HFFc6 (cell line): ENCODE measurements at regions not wholly inside any gene's neighbourhood (a gene's known extent, or its start where the extent isn't known, plus 50 kb on each side); places are given as distances from the start of the nearest gene placed in this dataset.

Source experiments
- DNase-seq: peaks from one replicate; pipeline ENCODE4 v3.0.0-alpha.2; 2018
- H3K27ac Mint-ChIP-seq: 2 replicates; pipeline ENCODE4 v1.8.0; 2020; ENCODE audit warnings: mild to moderate bottlenecking, mixed read lengths
- H3K27me3 Mint-ChIP-seq: 2 replicates; pipeline ENCODE4 v1.8.0; 2021; ENCODE audit warnings: mild to moderate bottlenecking, moderate library complexity, mixed read lengths; ENCODE audit not compliant: insufficient read depth
- H3K36me3 Mint-ChIP-seq: 2 replicates; pipeline ENCODE4 v1.8.0; 2021; ENCODE audit warnings: low read depth, mixed read lengths
- H3K4me1 Mint-ChIP-seq: 2 replicates; pipeline ENCODE4 v1.8.0; 2020; ENCODE audit warnings: low read depth, mixed read lengths
- H3K4me3 Mint-ChIP-seq: 2 replicates; pipeline ENCODE4 v1.8.0; 2020; ENCODE audit warnings: mild to moderate bottlenecking, moderate library complexity, mixed read lengths
- H3K9me3 Mint-ChIP-seq: 2 replicates; pipeline ENCODE4 v1.8.0; 2020; ENCODE audit warnings: mild to moderate bottlenecking, mixed read lengths
- TF ChIP-seq, protein P1 (sequence below): fragments of 200-600 bp; sonication (generic); IDR thresholded peaks from 2 replicates; pipeline ENCODE4 v1.5.0; 2021; ENCODE audit warnings: antibody characterized with exemption, mild to moderate bottlenecking

DNA sequence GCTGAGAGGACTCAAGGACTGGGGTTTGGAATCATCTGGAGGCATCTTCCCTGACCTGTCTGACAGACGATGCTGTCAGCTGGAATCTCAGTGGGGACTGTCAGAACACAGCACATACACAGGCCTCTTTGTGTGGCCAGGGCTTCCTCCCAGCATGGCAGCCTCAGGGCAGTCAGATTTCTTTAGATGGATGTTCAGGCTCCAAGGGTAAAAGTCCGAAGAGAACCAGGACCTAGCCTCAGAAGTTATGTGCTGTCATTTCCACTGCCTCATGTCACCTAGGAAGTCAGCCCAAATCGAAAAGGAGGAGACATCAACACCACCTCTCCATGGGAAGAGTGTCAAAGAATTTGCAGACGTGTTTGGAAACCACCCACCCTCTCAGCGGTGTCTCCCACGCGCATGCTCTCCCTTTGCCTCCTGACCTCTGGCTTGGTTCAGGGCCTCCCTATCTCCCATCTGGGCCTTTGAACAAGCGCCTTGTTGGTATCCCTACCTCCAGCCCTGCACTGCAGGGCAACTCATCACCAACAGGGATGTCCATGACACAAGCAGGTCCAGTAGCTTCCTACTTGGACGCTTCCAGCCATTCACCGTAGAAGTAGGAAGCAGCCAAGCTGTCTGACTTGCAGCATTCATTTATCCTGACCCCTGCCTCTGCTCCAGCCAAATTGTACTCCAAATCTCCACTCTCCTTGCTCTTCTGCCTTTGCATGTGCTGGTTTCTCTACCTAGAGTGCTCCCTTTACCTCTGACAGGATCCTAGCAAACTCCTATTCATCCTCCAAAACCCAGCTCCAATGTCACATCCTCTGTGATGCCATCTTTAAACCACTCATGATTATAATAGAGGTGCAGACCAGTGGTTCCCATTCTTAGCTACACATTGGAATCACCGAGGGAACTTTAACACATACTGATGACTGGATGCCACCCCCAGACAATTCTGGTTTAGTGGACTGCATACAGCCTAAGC is 121.6 kb downstream of the OAT start:
- H3K9me3 Mint-ChIP-seq = peaks cover 18% of the 10 kb centered on the region
- H3K4me3 Mint-ChIP-seq = no peak overlapping the region
- no peaks in the 10 kb centered on the region; the same call in 1 of the 2 replicates for H3K4me1 Mint-ChIP-seq
- TF ChIP-seq, protein P1, sequence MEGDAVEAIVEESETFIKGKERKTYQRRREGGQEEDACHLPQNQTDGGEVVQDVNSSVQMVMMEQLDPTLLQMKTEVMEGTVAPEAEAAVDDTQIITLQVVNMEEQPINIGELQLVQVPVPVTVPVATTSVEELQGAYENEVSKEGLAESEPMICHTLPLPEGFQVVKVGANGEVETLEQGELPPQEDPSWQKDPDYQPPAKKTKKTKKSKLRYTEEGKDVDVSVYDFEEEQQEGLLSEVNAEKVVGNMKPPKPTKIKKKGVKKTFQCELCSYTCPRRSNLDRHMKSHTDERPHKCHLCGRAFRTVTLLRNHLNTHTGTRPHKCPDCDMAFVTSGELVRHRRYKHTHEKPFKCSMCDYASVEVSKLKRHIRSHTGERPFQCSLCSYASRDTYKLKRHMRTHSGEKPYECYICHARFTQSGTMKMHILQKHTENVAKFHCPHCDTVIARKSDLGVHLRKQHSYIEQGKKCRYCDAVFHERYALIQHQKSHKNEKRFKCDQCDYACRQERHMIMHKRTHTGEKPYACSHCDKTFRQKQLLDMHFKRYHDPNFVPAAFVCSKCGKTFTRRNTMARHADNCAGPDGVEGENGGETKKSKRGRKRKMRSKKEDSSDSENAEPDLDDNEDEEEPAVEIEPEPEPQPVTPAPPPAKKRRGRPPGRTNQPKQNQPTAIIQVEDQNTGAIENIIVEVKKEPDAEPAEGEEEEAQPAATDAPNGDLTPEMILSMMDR = no peak
- no peak for DNase-seq
- peaks cover 27% of the 10 kb centered on the region for H3K27me3 Mint-ChIP-seq
- H3K27ac Mint-ChIP-seq = no peak overlapping the region
- peaks cover 13% of the 10 kb centered on the region for H3K36me3 Mint-ChIP-seq

DNA sequence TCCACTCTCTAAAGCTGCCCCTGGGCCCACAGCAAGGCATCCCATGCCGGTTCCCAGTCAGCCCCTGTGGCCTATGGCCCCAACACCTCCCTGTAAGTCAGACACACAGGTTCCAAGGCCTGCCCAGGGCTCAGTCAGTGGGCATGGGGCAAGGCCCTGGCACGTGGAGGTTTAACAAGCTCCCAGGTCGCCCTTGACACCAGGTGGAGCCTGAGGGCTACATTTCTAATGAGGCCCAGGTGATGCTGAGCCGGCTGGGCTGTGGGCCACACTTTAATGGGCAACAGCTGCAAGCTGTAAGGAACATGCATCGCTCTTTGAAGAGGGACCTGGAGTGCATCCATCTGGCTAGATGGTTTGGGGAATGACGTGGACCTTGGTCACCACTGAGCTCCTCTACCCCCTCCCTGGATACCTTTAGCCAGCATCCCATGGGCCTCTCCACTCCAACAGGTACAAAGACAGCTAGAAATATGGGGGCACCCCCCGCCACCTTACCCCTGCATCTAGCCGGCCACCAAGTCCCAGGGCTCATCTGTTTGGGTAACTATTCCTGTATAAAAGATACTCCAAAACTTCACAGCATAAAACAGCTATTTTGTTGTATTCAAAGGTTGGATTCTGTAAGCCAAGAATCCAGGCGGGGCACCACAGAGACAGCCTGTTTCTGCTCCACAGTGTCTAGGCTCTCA is 122.5 kb downstream of the OAT start:
- no peak for DNase-seq
- peaks cover 13% of the 10 kb centered on the region for H3K36me3 Mint-ChIP-seq
- peaks cover 29% of the 10 kb centered on the region for H3K27me3 Mint-ChIP-seq
- TF ChIP-seq, protein P1 = no peak
- no peak overlapping the region for H3K27ac Mint-ChIP-seq
- no peak overlapping the region for H3K4me3 Mint-ChIP-seq
- peaks cover 16% of the 10 kb centered on the region for H3K9me3 Mint-ChIP-seq
- H3K4me1 Mint-ChIP-seq = no peaks in the 10 kb centered on the region; the same call in 1 of the 2 replicates

DNA sequence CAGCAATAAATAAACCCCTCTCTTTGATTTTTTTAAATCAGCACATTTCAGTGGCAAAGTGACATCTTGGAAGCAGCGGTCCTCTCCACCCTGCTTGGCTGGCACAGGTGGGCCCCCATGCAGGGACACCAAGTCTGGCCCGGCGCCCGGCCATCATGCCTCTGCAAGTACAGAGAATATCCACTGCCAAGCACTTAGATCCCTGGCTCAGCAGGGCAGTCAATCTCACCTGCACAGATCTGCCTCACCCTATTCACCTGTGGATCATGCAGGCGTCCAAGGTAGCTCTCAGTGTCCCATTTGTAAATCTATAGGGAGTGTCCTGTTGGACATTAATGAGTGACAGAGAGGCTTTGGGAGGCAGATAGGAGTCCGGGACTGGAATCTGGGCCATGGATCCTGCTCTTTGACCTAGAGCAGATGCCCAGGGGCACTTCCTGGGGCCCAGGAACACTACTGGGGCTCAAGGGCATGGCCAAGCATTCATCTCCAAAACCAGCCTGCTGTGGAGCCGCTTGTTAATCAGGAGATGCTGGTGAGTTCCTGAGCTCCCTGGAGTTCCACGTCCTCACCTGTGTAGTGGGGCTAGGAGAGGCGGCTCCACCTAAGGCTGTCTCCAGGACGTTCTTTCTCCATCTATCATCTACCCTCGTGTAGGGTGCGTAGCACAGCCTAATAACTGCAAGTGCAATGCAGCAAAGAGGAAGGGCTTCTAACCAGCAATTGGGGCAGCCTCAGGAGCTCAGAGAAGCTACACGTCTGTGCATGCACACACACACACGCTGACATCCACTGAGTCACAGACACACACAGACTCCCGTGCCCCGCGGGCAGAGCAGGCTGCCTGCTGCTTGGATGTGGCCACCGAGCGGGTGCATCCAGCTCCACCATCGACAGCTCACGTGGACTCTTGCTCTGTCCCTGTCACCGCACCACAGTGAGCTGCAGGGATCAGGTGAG is 123.6 kb downstream of the OAT start:
- Mint-ChIP-seq H3K27ac (no peak overlapping the region), H3K4me3 (no peak overlapping the region), H3K4me1 (no peaks in the 10 kb centered on the region), H3K27me3 (peaks cover 23% of the 10 kb centered on the region), H3K9me3 (peaks cover 5% of the 10 kb centered on the region), H3K36me3 (0 out of 2 replicates have a peak, but pooled peaks cover 5% of the 10 kb centered on the region)
- no peak for DNase-seq
- TF ChIP-seq, protein P1 = no peak

DNA sequence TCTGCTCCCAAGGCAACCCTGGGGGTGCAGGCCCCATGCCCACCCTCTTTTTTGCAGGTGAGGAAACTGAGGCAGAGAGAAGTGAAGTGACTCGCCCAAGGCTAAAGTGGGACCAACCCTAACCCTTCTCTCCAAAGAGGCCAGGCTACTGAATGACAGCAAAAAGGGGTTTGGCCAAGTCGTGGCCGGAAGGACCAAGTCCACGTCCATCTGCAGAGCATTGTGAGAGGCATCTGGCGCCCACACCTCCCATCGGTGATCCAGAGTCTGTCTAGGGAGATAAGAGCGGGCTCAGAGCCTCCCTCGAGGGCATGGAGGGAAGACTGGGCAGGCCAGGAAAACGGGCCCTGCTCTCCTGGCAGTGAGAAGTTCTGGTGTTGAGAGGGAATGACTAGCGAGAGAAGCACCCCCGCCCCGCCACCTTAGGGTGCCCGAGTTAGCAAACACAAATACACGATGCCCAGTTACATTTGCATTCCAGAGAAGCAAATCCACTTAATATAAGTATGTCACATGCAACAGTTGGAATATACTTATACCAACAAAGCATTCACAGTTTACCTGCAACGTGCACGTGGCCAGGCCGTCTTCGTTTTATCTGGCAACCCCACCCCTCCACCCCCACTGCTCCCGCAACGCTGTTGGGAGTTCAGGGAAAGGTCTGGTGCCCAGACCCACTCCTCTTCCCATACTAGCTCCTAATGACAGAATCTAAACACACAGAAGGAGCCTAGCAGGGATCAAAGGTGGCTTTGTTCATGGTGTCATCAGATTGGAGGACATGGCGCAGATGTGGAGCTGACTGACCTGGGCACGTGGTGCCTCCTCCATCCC is 124.9 kb downstream of the OAT start:
- Mint-ChIP-seq H3K4me3 (no peak overlapping the region), H3K36me3 (0 out of 2 replicates have a peak, but pooled peaks cover 5% of the 10 kb centered on the region), H3K27ac (no peak overlapping the region), H3K27me3 (peaks cover 23% of the 10 kb centered on the region; the same call in 1 of the 2 replicates), H3K9me3 (peaks cover 5% of the 10 kb centered on the region; the same call in 1 of the 2 replicates), H3K4me1 (no peaks in the 10 kb centered on the region)
- DNase-seq = no peak
- TF ChIP-seq, protein P1 = no peak
